GM12872 (cell line): ENCODE measurements at regions not wholly inside any gene's neighbourhood (a gene's known extent, or its start where the extent isn't known, plus 50 kb on each side); places are given as distances from the start of the nearest gene placed in this dataset.

Source experiments
- TF ChIP-seq, protein P1 (sequence below): IDR thresholded peaks from 3 replicates; pipeline ENCODE4 v1.5.1; 2011; ENCODE audit warnings: low read depth, mild to moderate bottlenecking, low read length, moderate library complexity; ENCODE audit not compliant: insufficient read depth

DNA sequence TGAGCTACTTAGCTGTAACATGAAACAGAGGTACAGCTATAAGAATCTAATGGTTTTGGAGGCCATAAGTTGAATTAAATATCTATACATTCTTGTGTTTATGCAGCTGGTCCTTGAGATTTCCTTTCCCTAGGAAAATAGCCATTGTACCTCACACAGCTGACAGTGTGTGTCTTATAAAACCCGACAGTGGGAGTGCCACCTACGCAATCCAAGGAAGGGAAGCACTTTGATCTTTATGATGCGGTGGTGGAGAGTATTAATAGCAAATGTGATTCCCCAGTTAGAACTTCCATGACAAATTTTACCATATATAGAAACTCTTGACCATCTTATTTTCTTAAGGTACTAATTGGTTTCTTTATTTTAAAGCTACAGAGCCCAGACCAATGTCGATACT is 149.5 kb downstream of the TMEM200A start:
- TF ChIP-seq, protein P1, sequence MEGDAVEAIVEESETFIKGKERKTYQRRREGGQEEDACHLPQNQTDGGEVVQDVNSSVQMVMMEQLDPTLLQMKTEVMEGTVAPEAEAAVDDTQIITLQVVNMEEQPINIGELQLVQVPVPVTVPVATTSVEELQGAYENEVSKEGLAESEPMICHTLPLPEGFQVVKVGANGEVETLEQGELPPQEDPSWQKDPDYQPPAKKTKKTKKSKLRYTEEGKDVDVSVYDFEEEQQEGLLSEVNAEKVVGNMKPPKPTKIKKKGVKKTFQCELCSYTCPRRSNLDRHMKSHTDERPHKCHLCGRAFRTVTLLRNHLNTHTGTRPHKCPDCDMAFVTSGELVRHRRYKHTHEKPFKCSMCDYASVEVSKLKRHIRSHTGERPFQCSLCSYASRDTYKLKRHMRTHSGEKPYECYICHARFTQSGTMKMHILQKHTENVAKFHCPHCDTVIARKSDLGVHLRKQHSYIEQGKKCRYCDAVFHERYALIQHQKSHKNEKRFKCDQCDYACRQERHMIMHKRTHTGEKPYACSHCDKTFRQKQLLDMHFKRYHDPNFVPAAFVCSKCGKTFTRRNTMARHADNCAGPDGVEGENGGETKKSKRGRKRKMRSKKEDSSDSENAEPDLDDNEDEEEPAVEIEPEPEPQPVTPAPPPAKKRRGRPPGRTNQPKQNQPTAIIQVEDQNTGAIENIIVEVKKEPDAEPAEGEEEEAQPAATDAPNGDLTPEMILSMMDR, result no peak

DNA sequence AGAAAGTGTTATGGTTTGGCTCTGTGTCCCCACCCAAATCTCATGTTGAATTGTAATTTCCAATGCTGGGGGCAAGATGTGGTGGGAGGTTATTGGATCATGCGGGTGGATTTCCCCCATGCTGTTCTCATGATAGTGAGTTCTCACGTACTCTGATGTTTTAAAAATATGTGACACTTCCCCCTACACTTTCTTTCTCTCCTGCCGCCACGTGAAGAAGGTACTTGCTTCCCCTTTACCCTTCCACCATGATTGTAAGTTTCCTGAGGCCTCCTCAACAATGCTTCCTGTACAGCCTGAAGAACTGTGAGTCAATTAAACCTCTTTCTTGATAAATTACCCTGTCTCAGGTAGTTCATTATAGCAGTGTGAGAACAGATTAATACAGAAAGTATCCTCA is 150.8 kb downstream of the TMEM200A start:
- TF ChIP-seq, protein P1, result no peak

DNA sequence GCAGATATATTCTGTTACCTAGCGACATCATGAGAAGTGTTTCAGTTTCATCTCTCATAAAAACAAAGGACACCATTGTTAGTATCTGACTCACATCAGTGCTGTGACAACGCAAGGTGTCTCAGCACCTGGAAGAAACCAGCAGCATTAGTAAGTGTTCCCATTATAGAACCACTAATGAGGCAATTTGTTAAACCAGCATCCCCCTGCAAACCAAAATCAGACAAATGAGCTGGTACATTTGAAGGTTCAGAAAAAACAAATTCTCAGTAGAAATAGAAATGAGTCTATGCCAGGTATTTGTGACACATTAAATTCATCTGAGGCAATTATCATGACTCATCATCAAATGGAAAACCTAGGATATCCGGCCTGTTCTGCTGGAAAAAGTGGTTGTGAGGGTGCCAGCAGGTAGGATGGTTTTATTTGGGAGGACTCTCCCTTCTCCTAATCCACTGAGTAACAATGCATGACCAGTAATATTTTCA is 151.7 kb downstream of the TMEM200A start:
- TF ChIP-seq, protein P1, result no peak

DNA sequence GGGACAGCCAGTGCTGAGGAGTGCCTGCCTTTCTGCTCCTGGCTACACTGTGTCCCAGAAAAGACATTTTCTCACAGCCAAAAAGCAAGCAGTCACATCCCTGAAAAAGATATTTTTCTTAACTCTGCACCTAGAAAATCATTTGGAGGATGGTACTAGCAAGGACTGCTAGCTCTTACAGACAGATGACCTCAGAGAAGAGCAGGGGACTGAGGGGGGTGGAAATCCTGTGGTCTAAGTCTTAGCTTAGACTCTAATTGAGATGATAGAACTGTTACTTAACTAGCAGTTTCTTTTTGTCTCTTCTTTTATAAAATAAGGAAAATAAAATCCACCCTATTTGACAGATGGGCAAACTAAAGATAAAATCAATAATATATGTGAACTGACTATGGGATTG is 152.8 kb downstream of the TMEM200A start:
- TF ChIP-seq, protein P1, result no peak

DNA sequence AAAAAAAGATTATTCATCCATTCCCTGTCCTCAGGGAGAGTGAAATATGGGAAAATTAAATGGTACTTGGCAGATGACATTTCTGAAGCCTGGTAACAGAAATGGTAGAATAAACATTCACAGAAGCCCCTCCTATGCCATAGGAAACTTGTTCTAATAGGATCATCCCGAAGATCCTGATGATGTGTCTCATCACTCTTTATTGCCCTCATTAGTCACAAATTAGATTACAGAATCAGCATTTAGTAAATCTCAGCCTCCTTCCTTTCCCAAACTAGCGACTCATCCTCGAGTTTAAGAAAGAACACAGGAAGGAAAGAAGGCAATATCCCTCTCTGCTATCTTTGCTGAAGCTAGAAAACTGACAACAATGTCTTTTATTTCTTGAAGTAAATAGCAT is 154.4 kb downstream of the TMEM200A start:
- TF ChIP-seq, protein P1, result no peak

DNA sequence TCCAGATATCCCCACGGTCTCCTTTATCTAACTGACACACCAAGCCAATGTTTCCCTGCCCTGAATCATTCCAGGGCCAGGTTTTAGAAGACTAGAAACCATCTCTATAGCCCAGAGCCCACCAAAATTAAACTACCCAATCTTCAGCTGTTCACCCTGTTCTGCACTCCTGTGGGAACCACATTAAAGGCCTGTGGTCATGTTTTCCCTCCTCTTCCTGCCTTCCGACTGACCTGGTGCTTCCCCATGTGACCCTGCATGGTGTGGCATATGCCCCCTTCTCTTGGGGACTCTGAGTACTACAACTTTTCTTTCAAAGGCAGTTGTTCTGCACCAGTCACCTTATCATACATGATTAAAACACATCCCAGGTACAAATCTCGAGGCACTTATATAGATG is 155.0 kb downstream of the TMEM200A start:
- TF ChIP-seq, protein P1, result no peak

DNA sequence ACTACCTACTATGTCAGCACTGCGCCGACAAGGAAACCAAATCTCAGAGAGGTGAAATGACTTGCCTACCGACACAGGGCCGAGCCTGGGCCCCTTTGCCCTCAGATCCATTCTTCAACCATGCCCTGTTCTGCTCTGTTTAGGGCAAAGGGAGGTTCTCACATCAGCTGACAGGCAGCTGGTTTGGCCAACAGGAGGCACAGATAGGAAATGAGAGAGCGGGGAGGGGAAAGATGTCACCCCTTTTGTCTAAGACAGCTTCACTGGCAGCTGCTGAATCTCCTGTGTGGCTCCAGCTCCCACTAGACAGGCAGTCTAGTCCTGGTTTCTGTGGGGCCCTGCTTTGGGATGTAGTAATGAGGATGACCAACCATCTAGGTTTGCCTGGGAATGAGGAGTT is 158.7 kb downstream of the TMEM200A start:
- TF ChIP-seq, protein P1, result no peak

DNA sequence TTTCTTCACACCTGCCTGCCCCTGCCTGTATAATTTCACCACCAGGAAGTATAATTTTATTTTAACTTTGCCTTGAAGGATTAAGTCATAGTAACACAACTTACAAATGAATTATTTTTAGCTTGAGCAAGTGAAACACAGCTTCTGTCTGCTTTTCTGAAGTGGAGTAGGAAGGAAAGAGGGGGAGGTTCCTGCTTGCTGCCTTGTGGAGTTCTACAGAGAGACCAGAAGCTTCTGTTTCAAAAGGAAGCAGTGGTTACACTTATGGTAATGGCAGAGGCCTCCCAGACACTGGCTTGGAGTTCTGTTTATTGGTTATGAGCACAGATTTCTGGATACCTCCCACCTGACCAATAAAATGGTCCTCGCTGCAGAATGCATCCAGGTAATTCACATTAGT is 159.6 kb downstream of the TMEM200A start:
- TF ChIP-seq, protein P1, result no peak
